HepG2 (cell line): ENCODE measurements at regions not wholly inside any gene's neighbourhood (a gene's known extent, or its start where the extent isn't known, plus 50 kb on each side); places are given as distances from the start of the nearest gene placed in this dataset.

Source experiments
- ATAC-seq: fragments of 200-7000 bp; cut with Tn5 transposase; 3 replicates; pipeline ENCODE4 v1.9.1; 2020; ENCODE audit warnings: mild to moderate bottlenecking, moderate library complexity
- BruUV-seq: library from RNA; stranded (reverse); fragments of 400-500 nt; replicated peaks from 2 replicates; lab custom pipeline; 2021; lab: Mats Ljungman, UMichigan
- CTCF ChIA-PET: fragments of 300-600 bp; formaldehyde crosslinking; extraction: SDS; loops from one replicate; lab custom pipeline; 2021; ENCODE audit warnings: low total read pairs, inconsistent platforms, low intra/inter-chr PET ratio; lab: Yijun Ruan, JAX
- POLR2A ChIA-PET: fragments of 350-600 bp; sonication (Branson Sonifier 250); formaldehyde crosslinking; loops from one replicate; lab custom pipeline; 2020; ENCODE audit warnings: antibody characterized with exemption, inconsistent platforms; lab: Yijun Ruan, JAX
- DNase-seq: peaks from one replicate; pipeline ENCODE4 v3.0.0-alpha.2; 2015; ENCODE audit warnings: low spot score
- FAIRE-seq: peaks from 3 replicates; lab custom pipeline; 2011; peaks lifted over from hg19 to GRCh38; lab: Jason Lieb, UNC
- H2AFZ ChIP-seq: one replicate; pipeline ENCODE4 v1.6.1; 2011; ENCODE audit warnings: low read length, inconsistent platforms
- H3K27ac ChIP-seq: fragments of 300-600 bp; 3 replicates; pipeline ENCODE4 v1.8.0; 2011; ENCODE audit warnings: mixed run types, mild to moderate bottlenecking, mixed read lengths, low read length, inconsistent platforms; ENCODE audit not compliant: insufficient read depth; ENCODE audit errors: extremely low read length
- H3K27me3 ChIP-seq, 2 experiments: fragments of 200-600 bp in 1 of 2; 2 replicates in 1 of 2; 3 replicates in 1 of 2; pipeline versions ENCODE4 v1.6.0 to v1.8.0; 2011; ENCODE audit warnings: low read length in 2 of 2, mild to moderate bottlenecking in 2 of 2, moderate library complexity in 2 of 2, inconsistent platforms in 1 of 2; ENCODE audit not compliant: insufficient read depth in 2 of 2, control insufficient read depth in 1 of 2
- H3K36me3 ChIP-seq, 2 experiments: fragments of 200-600 bp in 1 of 2; replicated peaks in 1 of 2; 2 replicates in 1 of 2; 3 replicates in 1 of 2; pipeline versions ENCODE4 v1.5.1 to v1.8.0; 2011; ENCODE audit warnings: low read length in 2 of 2, inconsistent platforms in 1 of 2; ENCODE audit not compliant: insufficient read depth in 2 of 2, control insufficient read depth in 1 of 2
- H3K4me1 ChIP-seq: 2 replicates; pipeline ENCODE4 v1.5.1; 2012; ENCODE audit warnings: low read length, inconsistent platforms; ENCODE audit not compliant: insufficient read depth
- H3K4me2 ChIP-seq: 2 replicates; pipeline ENCODE4 v1.6.0; 2011; ENCODE audit warnings: low read depth, low read length, inconsistent platforms
- H3K4me3 ChIP-seq, 3 experiments: fragments of 200-600 bp in 1 of 3; sonication (generic), shearing (Covaris generic) in 1 of 3; replicated peaks in 1 of 3; 2 replicates each; pipeline ENCODE4 v1.5.1; 2011 to 2016; ENCODE audit warnings: low read length in 3 of 3, inconsistent platforms in 2 of 3, low read depth in 2 of 3, mild to moderate bottlenecking in 2 of 3, control low read depth in 1 of 3, mixed read lengths in 1 of 3; ENCODE audit not compliant: insufficient read depth in 1 of 3
- H3K79me2 ChIP-seq: one replicate; pipeline ENCODE4 v1.6.1; 2011; ENCODE audit warnings: low read length, inconsistent platforms; ENCODE audit not compliant: insufficient read depth
- H3K9ac ChIP-seq: 2 replicates; pipeline ENCODE4 v1.6.0; 2011; ENCODE audit warnings: mild to moderate bottlenecking, low read depth, low read length, inconsistent platforms; ENCODE audit not compliant: insufficient read depth
- H3K9me3 ChIP-seq: 2 replicates; pipeline ENCODE4 v1.5.1; 2012; ENCODE audit warnings: mild to moderate bottlenecking, low read length
- H4K20me1 ChIP-seq: 2 replicates; pipeline ENCODE4 v1.6.0; 2011; ENCODE audit warnings: inconsistent platforms, mild to moderate bottlenecking, low read length, moderate library complexity; ENCODE audit not compliant: insufficient read depth
- CAMTA2 ChIP-seq: sonication (generic); formaldehyde crosslinking; IDR thresholded peaks from 2 replicates; pipeline ENCODE4 v1.4.0; 2020; ENCODE audit warnings: mild to moderate bottlenecking, missing genetic modification reagents, borderline replicate concordance
- ETV6 ChIP-seq: sonication (generic); formaldehyde crosslinking; conservative IDR thresholded peaks from 2 replicates; pipeline ENCODE4 v1.4.0; 2020; ENCODE audit warnings: missing genetic modification reagents
- GATA4 ChIP-seq: sonication (generic); IDR thresholded peaks from 2 replicates; pipeline ENCODE4 v1.6.1; 2016; ENCODE audit warnings: antibody characterized with exemption, low read depth, borderline replicate concordance
- HDAC1 ChIP-seq: sonication (generic); formaldehyde crosslinking; IDR thresholded peaks from 2 replicates; pipeline ENCODE4 v1.5.1; 2020; ENCODE audit warnings: mild to moderate bottlenecking, missing genetic modification reagents
- JUNB ChIP-seq: sonication (generic); formaldehyde crosslinking; IDR thresholded peaks from 2 replicates; pipeline ENCODE4 v1.8.0; 2022; ENCODE audit warnings: missing genetic modification reagents, mild to moderate bottlenecking, borderline replicate concordance
- PHF8 ChIP-seq: sonication (generic); formaldehyde crosslinking; IDR thresholded peaks from 2 replicates; pipeline ENCODE4 v1.5.0; 2020; ENCODE audit warnings: missing genetic modification reagents
- RFX3 ChIP-seq: IDR thresholded peaks from 2 replicates; pipeline ENCODE4 v1.6.1; 2016; ENCODE audit warnings: missing biosample characterization, missing genetic modification reagents
- ZFP36L1 ChIP-seq: sonication (generic); formaldehyde crosslinking; IDR thresholded peaks from 2 replicates; pipeline ENCODE4 v1.8.0; 2022; ENCODE audit warnings: mild to moderate bottlenecking, missing genetic modification reagents, moderate library complexity
- ZNF234 ChIP-seq: sonication (generic); formaldehyde crosslinking; conservative IDR thresholded peaks from 2 replicates; pipeline ENCODE4 v1.5.1; 2020; ENCODE audit warnings: mild to moderate bottlenecking, missing genetic modification reagents
- ZNF737 ChIP-seq: sonication (generic); formaldehyde crosslinking; IDR thresholded peaks from 2 replicates; pipeline ENCODE4 v1.5.0; 2020; ENCODE audit warnings: missing genetic modification reagents, mild to moderate bottlenecking, borderline replicate concordance
- WGBS: methylation state at CpG from one replicate; pipeline ENCODE4 v1.1.6; 2017; ENCODE audit warnings: low lambda C conversion rate; 5-methylcytosine and 5-hydroxymethylcytosine counted together
- in situ Hi-C: cut with HindIII; loops from 2 replicates; pipeline ENCODE4 v1.10.0; 2017; ENCODE audit warnings: low pct_unique_long_range_greater_than_20kb; ENCODE audit not compliant: extremely low pct_ligation_motif_present
- intact Hi-C: fragments of 100-400 bp; cut with micrococcal nuclease; formaldehyde crosslinking; loops from one replicate; pipeline ENCODE4 v1.10.0; 2022; ENCODE audit not compliant: unreplicated experiment
- TF ChIP-seq, protein P1 (sequence below): sonication (generic); formaldehyde crosslinking; IDR thresholded peaks from 2 replicates; pipeline ENCODE4 v1.4.0; 2020; ENCODE audit warnings: missing genetic modification reagents, borderline replicate concordance

DNA sequence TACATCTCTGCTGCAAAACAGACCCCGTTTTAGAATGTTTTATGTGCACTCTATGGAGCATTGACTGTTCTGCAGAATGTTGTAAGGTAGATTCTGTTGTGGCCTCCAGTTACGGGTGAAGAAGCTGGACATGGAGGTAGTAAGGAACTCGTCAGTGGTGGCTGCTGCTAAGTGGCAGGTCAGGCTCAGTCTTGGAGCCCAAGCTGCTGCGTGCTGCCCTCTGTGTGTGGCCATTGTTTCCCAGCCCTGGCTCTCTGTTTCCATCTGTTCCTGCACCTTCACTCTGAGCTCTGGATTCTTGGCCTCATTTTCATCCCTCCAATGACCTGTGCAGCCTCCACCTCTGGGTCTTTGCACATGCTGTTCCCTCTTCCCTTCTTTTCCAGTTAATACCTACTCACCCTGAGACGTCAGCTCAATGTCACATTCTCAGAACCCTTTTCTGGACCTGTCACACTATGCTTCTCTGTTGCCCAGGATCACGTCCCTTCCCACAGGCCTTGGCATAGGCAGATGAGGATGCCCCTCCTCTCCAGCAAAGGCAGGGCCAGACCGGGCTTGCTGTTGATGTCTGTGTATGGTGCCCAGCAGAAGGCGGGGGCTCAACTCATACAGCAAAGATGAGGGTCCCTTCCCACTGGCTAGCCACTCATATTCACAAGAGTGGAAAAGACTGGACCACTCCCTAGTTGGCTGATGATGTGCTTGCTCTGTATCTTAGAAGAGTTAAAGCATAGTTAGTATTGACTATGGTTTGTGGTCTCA lies 97.6 kb downstream of the TENT4A start:
- Histone ChIP-seq H3K9ac (no peak overlapping the region), H3K4me3 (no peak overlapping the region), H3K27ac (no peak overlapping the region), H3K36me3 (no peaks in the 10 kb centered on the region), H3K79me2 (no peaks in the 10 kb centered on the region), H2AFZ (no peak overlapping the region), H4K20me1 (no peaks in the 10 kb centered on the region), H3K9me3 (no peaks in the 10 kb centered on the region), H3K4me1 (no peaks in the 10 kb centered on the region), H3K27me3 (peaks cover 0 to 11% of the 10 kb centered on the region in 2 experiments; a peak in 2 of 5 replicates), H3K4me2 (no peak overlapping the region)
- no TSS peak for BruUV-seq
- CTCF ChIA-PET = no interaction called here
- POLR2A ChIA-PET = no interaction called here
- WGBS = 8% methylated on average over 6 of the region's 8 CpGs
- no peak for FAIRE-seq
- TF ChIP-seq HDAC1 (no peak), ETV6 (no peak), ZNF737 (CRISPR knock-in tag) (no peak), CAMTA2 (CRISPR knock-in tag) (no peak), GATA4 (no peak), PHF8 (CRISPR knock-in tag) (no peak), RFX3 (no peak), ZNF234 (CRISPR knock-in tag) (no peak), ZFP36L1 (CRISPR knock-in tag) (no peak), JUNB (CRISPR knock-in tag) (no peak)
- TF ChIP-seq, protein P1, sequence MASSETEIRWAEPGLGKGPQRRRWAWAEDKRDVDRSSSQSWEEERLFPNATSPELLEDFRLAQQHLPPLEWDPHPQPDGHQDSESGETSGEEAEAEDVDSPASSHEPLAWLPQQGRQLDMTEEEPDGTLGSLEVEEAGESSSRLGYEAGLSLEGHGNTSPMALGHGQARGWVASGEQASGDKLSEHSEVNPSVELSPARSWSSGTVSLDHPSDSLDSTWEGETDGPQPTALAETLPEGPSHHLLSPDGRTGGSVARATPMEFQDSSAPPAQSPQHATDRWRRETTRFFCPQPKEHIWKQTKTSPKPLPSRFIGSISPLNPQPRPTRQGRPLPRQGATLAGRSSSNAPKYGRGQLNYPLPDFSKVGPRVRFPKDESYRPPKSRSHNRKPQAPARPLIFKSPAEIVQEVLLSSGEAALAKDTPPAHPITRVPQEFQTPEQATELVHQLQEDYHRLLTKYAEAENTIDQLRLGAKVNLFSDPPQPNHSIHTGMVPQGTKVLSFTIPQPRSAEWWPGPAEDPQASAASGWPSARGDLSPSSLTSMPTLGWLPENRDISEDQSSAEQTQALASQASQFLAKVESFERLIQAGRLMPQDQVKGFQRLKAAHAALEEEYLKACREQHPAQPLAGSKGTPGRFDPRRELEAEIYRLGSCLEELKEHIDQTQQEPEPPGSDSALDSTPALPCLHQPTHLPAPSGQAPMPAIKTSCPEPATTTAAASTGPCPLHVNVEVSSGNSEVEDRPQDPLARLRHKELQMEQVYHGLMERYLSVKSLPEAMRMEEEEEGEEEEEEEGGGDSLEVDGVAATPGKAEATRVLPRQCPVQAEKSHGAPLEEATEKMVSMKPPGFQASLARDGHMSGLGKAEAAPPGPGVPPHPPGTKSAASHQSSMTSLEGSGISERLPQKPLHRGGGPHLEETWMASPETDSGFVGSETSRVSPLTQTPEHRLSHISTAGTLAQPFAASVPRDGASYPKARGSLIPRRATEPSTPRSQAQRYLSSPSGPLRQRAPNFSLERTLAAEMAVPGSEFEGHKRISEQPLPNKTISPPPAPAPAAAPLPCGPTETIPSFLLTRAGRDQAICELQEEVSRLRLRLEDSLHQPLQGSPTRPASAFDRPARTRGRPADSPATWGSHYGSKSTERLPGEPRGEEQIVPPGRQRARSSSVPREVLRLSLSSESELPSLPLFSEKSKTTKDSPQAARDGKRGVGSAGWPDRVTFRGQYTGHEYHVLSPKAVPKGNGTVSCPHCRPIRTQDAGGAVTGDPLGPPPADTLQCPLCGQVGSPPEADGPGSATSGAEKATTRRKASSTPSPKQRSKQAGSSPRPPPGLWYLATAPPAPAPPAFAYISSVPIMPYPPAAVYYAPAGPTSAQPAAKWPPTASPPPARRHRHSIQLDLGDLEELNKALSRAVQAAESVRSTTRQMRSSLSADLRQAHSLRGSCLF (CRISPR knock-in tag) = no peak
- intact Hi-C loops (no loop called here), in situ Hi-C loops (loop anchor here (25.0 kb wide), 2 partner anchors 576 to 776 kb away; partner anchors contain the start of gene ADCY2)
- no peak for DNase-seq
- no peak for ATAC-seq
